ENCODE measurements at regions not wholly inside any gene's neighbourhood (a gene's known extent, or its start where the extent isn't known, plus 50 kb on each side); places are given as distances from the start of the nearest gene placed in this dataset.

DNA sequence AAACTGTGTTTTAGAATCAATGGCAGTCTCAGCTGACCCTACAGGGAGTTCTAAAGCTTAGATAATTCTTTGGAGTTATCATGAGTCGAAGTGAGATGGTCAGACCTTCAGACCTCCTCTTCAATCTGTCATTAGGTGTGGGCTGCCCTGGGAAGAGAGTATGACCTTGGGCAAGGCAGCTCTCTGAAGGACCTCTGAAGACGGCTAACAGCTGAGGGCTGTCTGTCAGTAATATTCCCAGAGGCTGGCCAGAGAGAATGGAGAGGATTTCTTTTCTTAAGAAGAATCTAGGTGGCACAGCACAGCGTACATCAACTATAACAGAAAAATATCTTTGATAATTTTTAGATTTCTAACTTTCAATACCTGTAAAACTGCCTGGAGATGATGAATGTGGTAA lies 379.4 kb downstream of the ZNF674 start:
- TF ChIP-seq, protein P1, sequence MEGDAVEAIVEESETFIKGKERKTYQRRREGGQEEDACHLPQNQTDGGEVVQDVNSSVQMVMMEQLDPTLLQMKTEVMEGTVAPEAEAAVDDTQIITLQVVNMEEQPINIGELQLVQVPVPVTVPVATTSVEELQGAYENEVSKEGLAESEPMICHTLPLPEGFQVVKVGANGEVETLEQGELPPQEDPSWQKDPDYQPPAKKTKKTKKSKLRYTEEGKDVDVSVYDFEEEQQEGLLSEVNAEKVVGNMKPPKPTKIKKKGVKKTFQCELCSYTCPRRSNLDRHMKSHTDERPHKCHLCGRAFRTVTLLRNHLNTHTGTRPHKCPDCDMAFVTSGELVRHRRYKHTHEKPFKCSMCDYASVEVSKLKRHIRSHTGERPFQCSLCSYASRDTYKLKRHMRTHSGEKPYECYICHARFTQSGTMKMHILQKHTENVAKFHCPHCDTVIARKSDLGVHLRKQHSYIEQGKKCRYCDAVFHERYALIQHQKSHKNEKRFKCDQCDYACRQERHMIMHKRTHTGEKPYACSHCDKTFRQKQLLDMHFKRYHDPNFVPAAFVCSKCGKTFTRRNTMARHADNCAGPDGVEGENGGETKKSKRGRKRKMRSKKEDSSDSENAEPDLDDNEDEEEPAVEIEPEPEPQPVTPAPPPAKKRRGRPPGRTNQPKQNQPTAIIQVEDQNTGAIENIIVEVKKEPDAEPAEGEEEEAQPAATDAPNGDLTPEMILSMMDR (IDR thresholded peaks at IDR 0.05; ENCODE audit: borderline replicate concordance, extremely low read depth, low read length, poor library complexity, severe bottlenecking), result no peak
- no peak for TF ChIP-seq EZH2 (IDR thresholded peaks at IDR 0.05; ENCODE audit: borderline replicate concordance, low read depth, low read length, severe bottlenecking)
